Gastrocnemius medialis (tissue), 4 donors: ENCODE measurements at regions not wholly inside any gene's neighbourhood (a gene's known extent, or its start where the extent isn't known, plus 50 kb on each side); places are given as distances from the start of the nearest gene placed in this dataset.

Experiments used
- ATAC-seq, 2 donors: fragments of 150-250 bp; one replicate each; pipeline ENCODE4 v1.9.1; 2016
- DNase-seq, 2 donors: peaks; one replicate each; pipeline ENCODE4 v3.0.0-alpha.2; 2019
- H3K27ac ChIP-seq, 4 donors: fragments of 200-600 bp; sonication (generic); 1 replicate in 1 of 4; 2 replicates in 3 of 4; pipeline ENCODE4 v1.5.1; 2016 to 2018; ENCODE audit warnings: mild to moderate bottlenecking in 2 of 4, moderate library complexity in 1 of 4
- H3K27me3 ChIP-seq, 3 donors: fragments of 200-600 bp; sonication (generic) in 2 of 3; 1 replicate in 1 of 3; 2 replicates in 2 of 3; pipeline versions ENCODE4 v1.5.1 to v1.6.0; 2016 to 2019; ENCODE audit warnings: mild to moderate bottlenecking in 1 of 3, moderate library complexity in 1 of 3
- H3K36me3 ChIP-seq, 2 donors: fragments of 200-600 bp; sonication (generic) in 1 of 2; one replicate each; pipeline ENCODE4 v1.5.1; 2017 to 2018
- H3K4me1 ChIP-seq, 2 donors: fragments of 200-600 bp; sonication (generic) in 1 of 2; one replicate each; pipeline ENCODE4 v1.5.1; 2016 to 2017; ENCODE audit warnings: mild to moderate bottlenecking in 2 of 2
- H3K4me3 ChIP-seq, 4 donors: fragments of 200-600 bp; sonication (generic) in 3 of 4; 1 replicate in 1 of 4; 2 replicates in 3 of 4; pipeline ENCODE4 v1.5.1; 2016 to 2019; ENCODE audit warnings: mild to moderate bottlenecking in 2 of 4
- H3K9me3 ChIP-seq, 3 donors: fragments of 200-600 bp; sonication (generic) in 2 of 3; 1 replicate in 1 of 3; 2 replicates in 2 of 3; pipeline ENCODE4 v1.5.1; 2016 to 2019
- CTCF ChIP-seq, 5 experiments: fragments of 450-650 bp in 3 of 5; fragments of 200-600 bp in 2 of 5; sonication (generic) in 2 of 5; IDR thresholded peaks in 4 of 5; conservative IDR thresholded peaks in 1 of 5; 1 replicate in 4 of 5; 2 replicates in 1 of 5; pipeline ENCODE4 v1.5.1; 2016 to 2019; ENCODE audit warnings: antibody characterized with exemption in 5 of 5, mild to moderate bottlenecking in 3 of 5, moderate library complexity in 3 of 5
- POLR2A ChIP-seq, 2 donors: fragments of 450-650 bp; IDR thresholded peaks; one replicate each; pipeline ENCODE4 v1.6.1; 2017; ENCODE audit warnings: antibody characterized with exemption in 2 of 2, mild to moderate bottlenecking in 2 of 2, moderate library complexity in 2 of 2
- in situ Hi-C, 4 donors: fragments of 200-750 bp; cut with MboI; loops; one replicate each; pipeline versions ENCODE4 v1.15.0 to v1.8.0; 2017; ENCODE audit warnings: low sequenced_read_pairs in 4 of 4
- intact Hi-C: fragments of 100-400 bp; cut with DNase I; formaldehyde crosslinking; loops from one replicate; pipeline ENCODE4 v1.15.1; 2023; ENCODE audit warnings: low total_unique reads

GRCh38 chr4:144302704-144303536, 162.4 kb upstream of the GYPA start:
- DNase-seq (no peak), ATAC-seq (no peak)
- Histone ChIP-seq H3K27ac (no peak overlapping the region), H3K9me3 (no peaks in the 10 kb centered on the region), H3K4me3 (no peak overlapping the region), H3K4me1 (no peaks in the 10 kb centered on the region), H3K27me3 (no peaks in the 10 kb centered on the region), H3K36me3 (no peaks in the 10 kb centered on the region)
- in situ Hi-C loops: no loop called here
- TF ChIP-seq CTCF (IDR thresholded peaks at IDR 0.05 in 4 of 5, conservative IDR thresholded peaks at IDR 0.05 in 1 of 5) (no peak), POLR2A (IDR thresholded peaks at IDR 0.05) (no peak)
- intact Hi-C loops: no loop called here

GRCh38 chr4:144304025-144304424, 163.5 kb upstream of the GYPA start:
- TF ChIP-seq POLR2A (IDR thresholded peaks at IDR 0.05): no peak
- no peak for TF ChIP-seq CTCF (IDR thresholded peaks at IDR 0.05 in 4 of 5, conservative IDR thresholded peaks at IDR 0.05 in 1 of 5)
- Histone ChIP-seq H3K4me3 (no peak overlapping the region), H3K9me3 (no peaks in the 10 kb centered on the region), H3K4me1 (no peaks in the 10 kb centered on the region), H3K27ac (no peak overlapping the region), H3K36me3 (no peaks in the 10 kb centered on the region), H3K27me3 (no peaks in the 10 kb centered on the region)
- intact Hi-C loops: no loop called here
- in situ Hi-C loops: no loop called here
- DNase-seq (no peak), ATAC-seq (no peak)

GRCh38 chr4:144310535-144310934, 170.0 kb upstream of the GYPA start:
- intact Hi-C loops (no loop called here), in situ Hi-C loops (no loop called here)
- H3K4me3 ChIP-seq: no peak overlapping the region
- ATAC-seq (no peak), DNase-seq (no peak)
- no peaks in the 10 kb centered on the region for H3K27me3 ChIP-seq
- H3K27ac ChIP-seq: no peak overlapping the region
- H3K36me3 ChIP-seq: no peaks in the 10 kb centered on the region
- no peak for TF ChIP-seq CTCF (IDR thresholded peaks at IDR 0.05 in 4 of 5, conservative IDR thresholded peaks at IDR 0.05 in 1 of 5)
- TF ChIP-seq POLR2A (IDR thresholded peaks at IDR 0.05): no peak
- H3K9me3 ChIP-seq: no peaks in the 10 kb centered on the region
- no peaks in the 10 kb centered on the region for H3K4me1 ChIP-seq

- TF ChIP-seq CTCF (IDR thresholded peaks at IDR 0.05 in 4 of 5, conservative IDR thresholded peaks at IDR 0.05 in 1 of 5) (no peak), POLR2A (IDR thresholded peaks at IDR 0.05) (no peak)
- Histone ChIP-seq H3K4me1 (no peaks in the 10 kb centered on the region), H3K27ac (no peak overlapping the region), H3K27me3 (no peaks in the 10 kb centered on the region), H3K4me3 (no peak overlapping the region), H3K36me3 (no peaks in the 10 kb centered on the region), H3K9me3 (no peaks in the 10 kb centered on the region)
- no peak for ATAC-seq
- in situ Hi-C loops: no loop called here
- intact Hi-C loops: no loop called here
- DNase-seq: no peak
Measured at GRCh38 chr4:144313370-144313769, 172.9 kb upstream of the GYPA start.

- in situ Hi-C loops (no loop called here), intact Hi-C loops (no loop called here)
- Histone ChIP-seq H3K27me3 (no peaks in the 10 kb centered on the region), H3K36me3 (no peaks in the 10 kb centered on the region), H3K4me1 (no peaks in the 10 kb centered on the region), H3K4me3 (no peak overlapping the region), H3K9me3 (no peaks in the 10 kb centered on the region), H3K27ac (no peak overlapping the region)
- no peak for ATAC-seq
- no peak for TF ChIP-seq POLR2A (IDR thresholded peaks at IDR 0.05)
- TF ChIP-seq CTCF (IDR thresholded peaks at IDR 0.05 in 4 of 5, conservative IDR thresholded peaks at IDR 0.05 in 1 of 5): no peak
- DNase-seq: no peak
Measured at GRCh38 chr4:144316869-144317268, 176.4 kb upstream of the GYPA start.
